ENCODE measurements at regions not wholly inside any gene's neighbourhood (a gene's known extent, or its start where the extent isn't known, plus 50 kb on each side); places are given as distances from the start of the nearest gene placed in this dataset.
A peak's percentile ranks its signal among the peaks of the same experiment; 100 is the strongest.
"Not testable (repeated sequence)": the region's sequence is repeated elsewhere in the genome, so short reads cannot be mapped to it uniquely, and the experiment has no call there.

DNA sequence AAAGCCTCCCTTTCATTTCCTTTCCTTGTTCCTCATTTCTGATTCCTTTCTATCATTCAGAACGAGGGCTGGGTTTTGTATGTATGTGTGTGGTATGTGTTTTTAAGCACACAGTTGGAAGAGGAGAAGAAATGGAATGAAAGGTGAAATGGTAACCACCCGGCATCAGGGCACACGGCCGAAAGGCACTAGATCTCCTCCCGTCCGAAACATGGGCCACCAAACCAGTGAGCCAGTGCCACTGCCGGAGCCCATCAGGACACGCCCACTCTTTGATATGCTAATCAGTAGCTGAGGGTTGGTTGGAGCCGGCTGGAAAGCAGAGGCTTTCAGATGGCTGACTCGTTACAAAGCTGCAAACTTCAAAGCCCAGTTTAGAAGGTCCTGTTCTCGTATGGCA, 228.6 kb upstream of the JARID2 start:
- TF ChIP-seq, protein P1, sequence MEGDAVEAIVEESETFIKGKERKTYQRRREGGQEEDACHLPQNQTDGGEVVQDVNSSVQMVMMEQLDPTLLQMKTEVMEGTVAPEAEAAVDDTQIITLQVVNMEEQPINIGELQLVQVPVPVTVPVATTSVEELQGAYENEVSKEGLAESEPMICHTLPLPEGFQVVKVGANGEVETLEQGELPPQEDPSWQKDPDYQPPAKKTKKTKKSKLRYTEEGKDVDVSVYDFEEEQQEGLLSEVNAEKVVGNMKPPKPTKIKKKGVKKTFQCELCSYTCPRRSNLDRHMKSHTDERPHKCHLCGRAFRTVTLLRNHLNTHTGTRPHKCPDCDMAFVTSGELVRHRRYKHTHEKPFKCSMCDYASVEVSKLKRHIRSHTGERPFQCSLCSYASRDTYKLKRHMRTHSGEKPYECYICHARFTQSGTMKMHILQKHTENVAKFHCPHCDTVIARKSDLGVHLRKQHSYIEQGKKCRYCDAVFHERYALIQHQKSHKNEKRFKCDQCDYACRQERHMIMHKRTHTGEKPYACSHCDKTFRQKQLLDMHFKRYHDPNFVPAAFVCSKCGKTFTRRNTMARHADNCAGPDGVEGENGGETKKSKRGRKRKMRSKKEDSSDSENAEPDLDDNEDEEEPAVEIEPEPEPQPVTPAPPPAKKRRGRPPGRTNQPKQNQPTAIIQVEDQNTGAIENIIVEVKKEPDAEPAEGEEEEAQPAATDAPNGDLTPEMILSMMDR (IDR thresholded peaks at IDR 0.05): no peak
- no peak for TF ChIP-seq POLR2A (IDR thresholded peaks at IDR 0.05)
- peak; percentile 60 for DNase-seq
- no peak overlapping the region for H3K27ac ChIP-seq
- intact Hi-C loops (cut with DNase I; ENCODE audit: low total_unique reads): no loop called here
- H3K4me3 ChIP-seq: no peak overlapping the region
- H3K9me3 ChIP-seq: no peaks in the 10 kb centered on the region
- H3K27me3 ChIP-seq: no peaks in the 10 kb centered on the region
- WGBS, 2 donors: 14 to 28% methylated on average over 11 of the region's 11 CpGs
- H3K36me3 ChIP-seq (ENCODE audit: low read depth, missing control alignments): no peaks in the 10 kb centered on the region
- H3K4me1 ChIP-seq: peaks cover 9% of the 10 kb centered on the region

DNA sequence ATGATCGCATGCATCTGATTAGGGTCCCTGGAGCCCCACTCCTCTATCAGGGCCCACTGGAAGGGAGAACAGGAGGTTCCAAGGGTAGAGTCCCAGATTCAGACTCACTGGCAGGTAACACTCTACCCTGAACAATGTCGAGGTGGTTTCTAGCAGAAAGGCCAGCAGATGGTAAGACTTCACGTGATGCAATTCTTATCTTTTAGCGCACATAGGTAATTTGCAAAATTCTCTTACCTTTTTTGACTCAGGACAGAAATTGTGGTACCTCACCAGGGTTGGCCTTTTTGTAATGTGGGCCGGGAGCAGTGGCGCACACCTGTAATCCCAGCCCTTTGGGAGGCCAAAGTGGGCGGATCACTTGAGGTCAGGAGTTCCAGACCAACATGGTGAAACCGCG, 228.1 kb upstream of the JARID2 start:
- H3K4me3 ChIP-seq: no peak overlapping the region
- TF ChIP-seq POLR2A (IDR thresholded peaks at IDR 0.05): no peak
- TF ChIP-seq, protein P1 (IDR thresholded peaks at IDR 0.05): no peak
- no peaks in the 10 kb centered on the region for H3K36me3 ChIP-seq (ENCODE audit: low read depth, missing control alignments)
- DNase-seq: no peak
- 59 to 72% methylated on average over 9 of the region's 9 CpGs for WGBS, 2 donors
- H3K27me3 ChIP-seq: no peaks in the 10 kb centered on the region
- H3K4me1 ChIP-seq: peaks cover 9% of the 10 kb centered on the region
- intact Hi-C loops (cut with DNase I; ENCODE audit: low total_unique reads): no loop called here
- H3K27ac ChIP-seq: no peak overlapping the region
- no peaks in the 10 kb centered on the region for H3K9me3 ChIP-seq

DNA sequence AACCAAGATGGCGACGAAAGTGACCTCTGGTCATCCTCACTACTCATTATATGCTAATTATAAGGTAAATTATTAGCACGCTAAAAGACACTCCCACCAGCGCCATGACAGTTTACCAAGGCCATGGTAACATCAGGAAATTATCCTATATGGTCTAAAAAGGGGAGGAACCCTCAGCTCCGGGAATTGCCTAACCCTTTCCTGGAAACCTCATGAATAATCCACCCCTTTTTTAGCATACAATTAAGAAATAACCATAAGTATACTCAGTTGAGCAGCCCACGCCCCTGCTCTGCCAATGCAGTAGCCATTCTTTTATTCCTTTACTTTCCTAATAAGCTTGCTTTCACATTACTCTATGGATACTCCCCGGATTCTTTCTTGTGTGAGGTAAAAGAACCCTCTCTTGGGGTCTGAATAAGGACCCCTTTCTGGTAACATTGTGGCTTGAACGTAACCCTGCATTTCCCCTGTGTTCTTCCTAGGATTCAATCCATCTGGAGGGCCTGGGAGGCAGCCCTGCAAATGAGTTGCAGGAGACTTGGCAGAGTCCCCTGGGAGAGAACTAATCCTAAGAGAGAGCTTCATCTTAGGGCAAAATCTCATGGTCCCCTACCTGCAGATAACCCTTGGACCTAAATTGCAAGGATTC, 225.6 kb upstream of the JARID2 start:
- Histone ChIP-seq H3K27ac (no peak overlapping the region), H3K4me1 (peaks cover 9% of the 10 kb centered on the region), H3K36me3 (ENCODE audit: low read depth, missing control alignments) (no peaks in the 10 kb centered on the region), H3K4me3 (no peak overlapping the region), H3K27me3 (no peaks in the 10 kb centered on the region), H3K9me3 (no peaks in the 10 kb centered on the region)
- 89 to 95% methylated on average over 8 of the region's 8 CpGs for WGBS, 2 donors
- no peak for TF ChIP-seq POLR2A (IDR thresholded peaks at IDR 0.05)
- TF ChIP-seq, protein P1 (IDR thresholded peaks at IDR 0.05): no peak
- intact Hi-C loops (cut with DNase I; ENCODE audit: low total_unique reads): no loop called here
- DNase-seq: no peak

DNA sequence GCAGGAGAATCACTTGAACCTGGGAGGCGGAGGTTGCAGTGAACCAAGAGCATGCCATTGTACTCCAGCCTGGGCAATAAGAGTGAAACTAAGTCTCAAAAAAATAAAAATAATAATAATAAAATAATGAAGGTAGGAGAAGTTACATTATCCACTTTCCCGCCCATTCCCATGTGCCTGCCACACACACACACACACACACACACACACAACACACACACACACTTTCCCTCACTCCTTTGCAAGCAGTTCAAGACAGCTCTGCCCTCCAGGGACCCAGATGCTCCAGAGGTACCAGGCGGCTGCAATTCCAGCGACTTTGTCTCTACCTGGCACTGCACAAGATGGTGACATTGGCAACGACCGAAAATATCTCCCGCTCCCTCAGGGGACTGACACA, 224.8 kb upstream of the JARID2 start:
- H3K4me1 ChIP-seq: peaks cover 9% of the 10 kb centered on the region
- WGBS, 2 donors: 88 to 93% methylated on average over 7 of the region's 7 CpGs
- H3K36me3 ChIP-seq (ENCODE audit: low read depth, missing control alignments): no peaks in the 10 kb centered on the region
- H3K9me3 ChIP-seq: no peaks in the 10 kb centered on the region
- intact Hi-C loops (cut with DNase I; ENCODE audit: low total_unique reads): no loop called here
- H3K4me3 ChIP-seq: no peak overlapping the region
- no peak for DNase-seq
- TF ChIP-seq, protein P1 (IDR thresholded peaks at IDR 0.05): no peak
- TF ChIP-seq POLR2A (IDR thresholded peaks at IDR 0.05): no peak
- no peak overlapping the region for H3K27ac ChIP-seq
- no peaks in the 10 kb centered on the region for H3K27me3 ChIP-seq

DNA sequence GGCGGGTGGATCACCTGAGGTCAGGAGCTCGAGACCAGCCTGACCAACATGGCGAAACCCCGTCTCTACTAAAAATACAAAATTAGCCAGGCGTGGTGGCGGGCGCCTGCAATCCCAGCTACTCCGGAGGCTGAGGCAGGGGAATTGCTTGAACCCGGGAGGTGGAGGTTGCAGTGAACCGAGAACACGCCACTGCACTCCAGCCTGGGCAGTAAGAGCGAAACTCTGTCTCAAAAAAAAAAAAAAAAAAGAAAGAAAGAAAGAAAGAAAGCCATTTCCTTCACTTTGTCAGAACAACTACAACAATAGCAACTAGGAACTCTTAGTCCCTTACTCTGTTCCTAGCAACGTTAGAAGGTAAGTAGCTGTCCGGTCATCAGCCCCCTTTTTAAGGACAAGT, 222.9 kb upstream of the JARID2 start:
- H3K4me1 ChIP-seq; H3K4me3 ChIP-seq; H3K36me3 ChIP-seq (ENCODE audit: low read depth, missing control alignments); DNase-seq; H3K27ac ChIP-seq; H3K27me3 ChIP-seq; H3K9me3 ChIP-seq; intact Hi-C loops (cut with DNase I; ENCODE audit: low total_unique reads): not testable (repeated sequence)
- 90 to 95% methylated on average over 14 of the region's 14 CpGs for WGBS, 2 donors
